ENCODE measurements at regions not wholly inside any gene's neighbourhood (a gene's known extent, or its start where the extent isn't known, plus 50 kb on each side); places are given as distances from the start of the nearest gene placed in this dataset.

DNA sequence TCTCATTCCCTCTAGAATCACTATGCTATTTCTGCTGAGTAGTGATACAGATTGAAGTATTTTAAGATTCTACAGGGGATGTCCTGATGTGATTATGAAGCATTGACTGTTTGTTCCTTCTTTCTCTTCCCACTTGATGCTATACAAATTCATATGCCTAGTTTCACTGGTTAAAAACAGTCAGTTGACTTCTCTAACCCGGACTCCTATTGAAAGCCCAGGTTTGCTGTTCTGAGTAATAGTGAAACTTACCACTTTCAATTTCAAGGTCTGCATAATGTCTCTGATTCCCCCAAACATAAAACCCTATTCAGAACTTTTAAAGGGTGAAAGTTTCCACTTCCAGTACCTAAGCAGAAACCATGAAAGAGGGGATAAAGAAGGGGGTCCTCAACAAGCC, 117.7 kb upstream of the RPL10L start:
- H3K36me3 ChIP-seq (replicated peaks in 1 of 2; ENCODE audit: control insufficient read depth in 1 of 2, insufficient read depth in 2 of 2, low read length in 2 of 2): no peaks in the 10 kb centered on the region
- no peak overlapping the region for H3K4me2 ChIP-seq (ENCODE audit: low read depth, low read length)
- no TSS peak for BruUV-seq (replicated peaks)
- no peak overlapping the region for H3K9ac ChIP-seq (ENCODE audit: insufficient read depth, low read depth, low read length)
- CTCF ChIA-PET (ENCODE audit: low intra/inter-chr PET ratio, low total read pairs): no interaction called here
- WGBS (ENCODE audit: low lambda C conversion rate): 5% methylated on average over 1 of the region's 1 CpG
- H3K79me2 ChIP-seq (ENCODE audit: insufficient read depth, low read length): no peaks in the 10 kb centered on the region
- H3K9me3 ChIP-seq (ENCODE audit: low read length): peaks cover 23% of the 10 kb centered on the region
- no peak overlapping the region for H2AFZ ChIP-seq (ENCODE audit: low read length)
- TF ChIP-seq, protein P1, sequence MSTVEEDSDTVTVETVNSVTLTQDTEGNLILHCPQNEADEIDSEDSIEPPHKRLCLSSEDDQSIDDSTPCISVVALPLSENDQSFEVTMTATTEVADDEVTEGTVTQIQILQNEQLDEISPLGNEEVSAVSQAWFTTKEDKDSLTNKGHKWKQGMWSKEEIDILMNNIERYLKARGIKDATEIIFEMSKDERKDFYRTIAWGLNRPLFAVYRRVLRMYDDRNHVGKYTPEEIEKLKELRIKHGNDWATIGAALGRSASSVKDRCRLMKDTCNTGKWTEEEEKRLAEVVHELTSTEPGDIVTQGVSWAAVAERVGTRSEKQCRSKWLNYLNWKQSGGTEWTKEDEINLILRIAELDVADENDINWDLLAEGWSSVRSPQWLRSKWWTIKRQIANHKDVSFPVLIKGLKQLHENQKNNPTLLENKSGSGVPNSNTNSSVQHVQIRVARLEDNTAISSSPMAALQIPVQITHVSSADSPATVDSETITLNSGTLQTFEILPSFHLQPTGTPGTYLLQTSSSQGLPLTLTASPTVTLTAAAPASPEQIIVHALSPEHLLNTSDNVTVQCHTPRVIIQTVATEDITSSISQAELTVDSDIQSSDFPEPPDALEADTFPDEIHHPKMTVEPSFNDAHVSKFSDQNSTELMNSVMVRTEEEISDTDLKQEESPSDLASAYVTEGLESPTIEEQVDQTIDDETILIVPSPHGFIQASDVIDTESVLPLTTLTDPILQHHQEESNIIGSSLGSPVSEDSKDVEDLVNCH (CRISPR knock-in tag; IDR thresholded peaks at IDR 0.05): no peak
- TF ChIP-seq ELF3 (CRISPR knock-in tag; IDR thresholded peaks at IDR 0.05) (no peak), LCORL (IDR thresholded peaks at IDR 0.05) (no peak), LCORL (CRISPR knock-in tag; IDR thresholded peaks at IDR 0.05) (no peak), ZKSCAN5 (CRISPR knock-in tag; IDR thresholded peaks at IDR 0.05) (no peak), CENPX (CRISPR knock-in tag; IDR thresholded peaks at IDR 0.05) (no peak), ZBTB7B (CRISPR knock-in tag; IDR thresholded peaks at IDR 0.05) (no peak), RXRA (CRISPR knock-in tag; IDR thresholded peaks at IDR 0.05) (no peak), KDM1A (CRISPR knock-in tag; IDR thresholded peaks at IDR 0.05) (no peak), ZNF253 (CRISPR knock-in tag; IDR thresholded peaks at IDR 0.05; ENCODE audit: borderline replicate concordance) (no peak), HNF4A (CRISPR knock-in tag; IDR thresholded peaks at IDR 0.05) (no peak), ZFP36L2 (CRISPR knock-in tag; IDR thresholded peaks at IDR 0.05) (no peak), SAFB2 (CRISPR knock-in tag; IDR thresholded peaks at IDR 0.05; ENCODE audit: borderline replicate concordance, low read depth) (no peak), ZEB1 (IDR thresholded peaks at IDR 0.05; ENCODE audit: insufficient replicate concordance, low read depth) (no peak), KLF6 (CRISPR knock-in tag; IDR thresholded peaks at IDR 0.05) (no peak)
- TF ChIP-seq, protein P2, sequence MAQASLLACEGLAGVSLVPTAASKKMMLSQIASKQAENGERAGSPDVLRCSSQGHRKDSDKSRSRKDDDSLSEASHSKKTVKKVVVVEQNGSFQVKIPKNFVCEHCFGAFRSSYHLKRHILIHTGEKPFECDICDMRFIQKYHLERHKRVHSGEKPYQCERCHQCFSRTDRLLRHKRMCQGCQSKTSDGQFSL (CRISPR knock-in tag; IDR thresholded peaks at IDR 0.05): no peak
- TF ChIP-seq, protein P3, sequence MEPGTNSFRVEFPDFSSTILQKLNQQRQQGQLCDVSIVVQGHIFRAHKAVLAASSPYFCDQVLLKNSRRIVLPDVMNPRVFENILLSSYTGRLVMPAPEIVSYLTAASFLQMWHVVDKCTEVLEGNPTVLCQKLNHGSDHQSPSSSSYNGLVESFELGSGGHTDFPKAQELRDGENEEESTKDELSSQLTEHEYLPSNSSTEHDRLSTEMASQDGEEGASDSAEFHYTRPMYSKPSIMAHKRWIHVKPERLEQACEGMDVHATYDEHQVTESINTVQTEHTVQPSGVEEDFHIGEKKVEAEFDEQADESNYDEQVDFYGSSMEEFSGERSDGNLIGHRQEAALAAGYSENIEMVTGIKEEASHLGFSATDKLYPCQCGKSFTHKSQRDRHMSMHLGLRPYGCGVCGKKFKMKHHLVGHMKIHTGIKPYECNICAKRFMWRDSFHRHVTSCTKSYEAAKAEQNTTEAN (CRISPR knock-in tag; conservative IDR thresholded peaks at IDR 0.05): no peak
- TF ChIP-seq, protein P4, sequence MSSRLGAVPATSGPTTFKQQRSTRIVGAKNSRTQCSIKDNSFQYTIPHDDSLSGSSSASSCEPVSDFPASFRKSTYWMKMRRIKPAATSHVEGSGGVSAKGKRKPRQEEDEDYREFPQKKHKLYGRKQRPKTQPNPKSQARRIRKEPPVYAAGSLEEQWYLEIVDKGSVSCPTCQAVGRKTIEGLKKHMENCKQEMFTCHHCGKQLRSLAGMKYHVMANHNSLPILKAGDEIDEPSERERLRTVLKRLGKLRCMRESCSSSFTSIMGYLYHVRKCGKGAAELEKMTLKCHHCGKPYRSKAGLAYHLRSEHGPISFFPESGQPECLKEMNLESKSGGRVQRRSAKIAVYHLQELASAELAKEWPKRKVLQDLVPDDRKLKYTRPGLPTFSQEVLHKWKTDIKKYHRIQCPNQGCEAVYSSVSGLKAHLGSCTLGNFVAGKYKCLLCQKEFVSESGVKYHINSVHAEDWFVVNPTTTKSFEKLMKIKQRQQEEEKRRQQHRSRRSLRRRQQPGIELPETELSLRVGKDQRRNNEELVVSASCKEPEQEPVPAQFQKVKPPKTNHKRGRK (CRISPR knock-in tag; IDR thresholded peaks at IDR 0.05): no peak
- in situ Hi-C loops (cut with HindIII; ENCODE audit: extremely low pct_ligation_motif_present, low pct_unique_long_range_greater_than_20kb) (no loop called here), intact Hi-C loops (cut with micrococcal nuclease; ENCODE audit: unreplicated experiment) (no loop called here)
- H3K27me3 ChIP-seq (ENCODE audit: control insufficient read depth in 1 of 2, insufficient read depth in 2 of 2, low read length in 2 of 2): no peaks in the 10 kb centered on the region
- H3K27ac ChIP-seq (ENCODE audit: extremely low read length, insufficient read depth, low read length): no peak overlapping the region
- no peak for ATAC-seq
- POLR2A ChIA-PET: no interaction called here
- FAIRE-seq: no peak
- no peaks in the 10 kb centered on the region for H4K20me1 ChIP-seq (ENCODE audit: insufficient read depth, low read length)
- DNase-seq (ENCODE audit: low spot score): no peak
- no peak overlapping the region for H3K4me3 ChIP-seq (replicated peaks in 1 of 3; ENCODE audit: insufficient read depth in 1 of 3, low read depth in 2 of 3, low read length in 3 of 3)
- no peaks in the 10 kb centered on the region for H3K4me1 ChIP-seq (ENCODE audit: insufficient read depth, low read length)
